Adrenal gland (tissue), 9 donors: ENCODE measurements at regions not wholly inside any gene's neighbourhood (a gene's known extent, or its start where the extent isn't known, plus 50 kb on each side); places are given as distances from the start of the nearest gene placed in this dataset.

Source experiments
- DNase-seq, 7 donors: peaks; one replicate each; pipeline ENCODE4 v3.0.0-alpha.2; 2019 to 2020
- H3K27ac ChIP-seq, 5 donors: fragments of 200-600 bp; sonication (generic) in 4 of 5; 1 replicate in 3 of 5; 2 replicates in 2 of 5; pipeline versions ENCODE4 v1.5.1 to v1.8.0; 2016 to 2020; ENCODE audit warnings: mild to moderate bottlenecking in 1 of 5
- H3K27me3 ChIP-seq: fragments of 200-600 bp; 2 replicates; pipeline ENCODE4 v1.8.0; 2021
- H3K36me3 ChIP-seq, 2 donors: fragments of 200-600 bp; replicated peaks in 1 of 2; 1 replicate in 1 of 2; 2 replicates in 1 of 2; pipeline versions ENCODE4 v1.5.1 to v1.8.0; 2018 to 2022
- H3K4me1 ChIP-seq, 2 donors: fragments of 200-600 bp; replicated peaks in 1 of 2; 1 replicate in 1 of 2; 2 replicates in 1 of 2; pipeline versions ENCODE4 v1.5.1 to v1.8.0; 2018 to 2021
- H3K4me3 ChIP-seq, 4 donors: fragments of 200-600 bp; sonication (generic) in 3 of 4; one replicate each; pipeline ENCODE4 v1.5.1; 2016 to 2018
- H3K9me3 ChIP-seq, 3 donors: fragments of 200-600 bp; sonication (generic) in 1 of 3; replicated peaks in 1 of 3; 1 replicate in 2 of 3; 2 replicates in 1 of 3; pipeline versions ENCODE4 v1.5.1 to v1.8.0; 2016 to 2021
- CTCF ChIP-seq, 6 experiments: fragments of 450-650 bp in 4 of 6; fragments of 200-600 bp in 2 of 6; sonication (generic) in 1 of 6; IDR thresholded peaks; 1 replicate in 5 of 6; 2 replicates in 1 of 6; pipeline versions ENCODE4 v1.5.1 to v1.8.0; 2016 to 2021; ENCODE audit warnings: antibody characterized with exemption in 6 of 6, mild to moderate bottlenecking in 2 of 6, moderate library complexity in 1 of 6
- POLR2A ChIP-seq, 2 donors: fragments of 450-650 bp; IDR thresholded peaks; one replicate each; pipeline ENCODE4 v1.6.1; 2017; ENCODE audit warnings: antibody characterized with exemption in 2 of 2, mild to moderate bottlenecking in 2 of 2, moderate library complexity in 1 of 2
- WGBS, 4 donors: extraction: QIAGEN DNeasy Blood & Tissue Kit in 2 of 4; methylation state at CpG; one replicate each; pipeline versions ENCODE4 v1.1.5 to v1.1.7; 2013 to 2017; 5-methylcytosine and 5-hydroxymethylcytosine counted together
- intact Hi-C, 2 donors: fragments of 100-400 bp; cut with DNase I; formaldehyde crosslinking; loops; one replicate each; pipeline versions ENCODE4 v1.14.1 to v1.15.0; 2022 to 2023
- donor health status: healthy with polysubstance abuse.
- donor health status: Bipolar disorder and iron deficiency.
- donor health status: DM: yes; HTN: yes; CAD: no.
- donor health status: DM: no; HTN: no; CAD: no.
- donor health status: DM: no; HTN: no; CAD: no.

- Histone ChIP-seq H3K9me3 (no peaks in the 10 kb centered on the region), H3K27ac (no peak overlapping the region), H3K36me3 (no peaks in the 10 kb centered on the region), H3K4me1 (no peaks in the 10 kb centered on the region), H3K4me3 (no peak overlapping the region), H3K27me3 (no peaks in the 10 kb centered on the region)
- no peak for DNase-seq
- intact Hi-C loops = no loop called here
- TF ChIP-seq CTCF (IDR thresholded peaks at IDR 0.05) (no peak), POLR2A (IDR thresholded peaks at IDR 0.05) (no peak)
These were observed 148.5 kb upstream of the SESN3 start for GRCh38 chr11:95379479-95379878.

GRCh38 chr11:95378789-95379188 is 147.8 kb upstream of the SESN3 start:
- intact Hi-C loops = no loop called here
- H3K27ac ChIP-seq = no peak overlapping the region
- DNase-seq = no peak
- H3K27me3 ChIP-seq = no peaks in the 10 kb centered on the region
- no peaks in the 10 kb centered on the region for H3K4me1 ChIP-seq
- no peaks in the 10 kb centered on the region for H3K36me3 ChIP-seq
- no peak for TF ChIP-seq CTCF (IDR thresholded peaks at IDR 0.05)
- TF ChIP-seq POLR2A (IDR thresholded peaks at IDR 0.05) = no peak
- no peaks in the 10 kb centered on the region for H3K9me3 ChIP-seq
- 86 to 100% (median 87%) methylated on average over 1 of the region's 1 CpG; no CpG with 5 or more reads in 1 of the 4 donors for WGBS, 4 donors
- H3K4me3 ChIP-seq = no peak overlapping the region

GRCh38 chr11:95378111-95378510 is 147.1 kb upstream of the SESN3 start:
- Histone ChIP-seq H3K27me3 (no peaks in the 10 kb centered on the region), H3K27ac (no peak overlapping the region), H3K36me3 (no peaks in the 10 kb centered on the region), H3K4me3 (no peak overlapping the region), H3K9me3 (no peaks in the 10 kb centered on the region), H3K4me1 (no peaks in the 10 kb centered on the region)
- TF ChIP-seq CTCF (IDR thresholded peaks at IDR 0.05) (no peak), POLR2A (IDR thresholded peaks at IDR 0.05) (no peak)
- no peak for DNase-seq
- WGBS, 4 donors = 62 to 69% (median 64%) methylated on average over 2 of the region's 2 CpGs
- intact Hi-C loops = no loop called here

- H3K36me3 ChIP-seq = no peaks in the 10 kb centered on the region
- no peaks in the 10 kb centered on the region for H3K4me1 ChIP-seq
- 72 to 78% (median 75%) methylated on average over 3 of the region's 3 CpGs for whole genome bisulfite sequencing, 4 donors
- no peak for DNase-seq
- no peaks in the 10 kb centered on the region for H3K27me3 ChIP-seq
- no peak overlapping the region for H3K4me3 ChIP-seq
- intact Hi-C loops = no loop called here
- no peaks in the 10 kb centered on the region for H3K9me3 ChIP-seq
- TF ChIP-seq POLR2A (IDR thresholded peaks at IDR 0.05) (no peak), CTCF (IDR thresholded peaks at IDR 0.05) (no peak)
- no peak overlapping the region for H3K27ac ChIP-seq
These were observed 144.9 kb upstream of the SESN3 start for GRCh38 chr11:95375886-95376285.
